ENCODE measurements at regions not wholly inside any gene's neighbourhood (a gene's known extent, or its start where the extent isn't known, plus 50 kb on each side); places are given as distances from the start of the nearest gene placed in this dataset.

DNA sequence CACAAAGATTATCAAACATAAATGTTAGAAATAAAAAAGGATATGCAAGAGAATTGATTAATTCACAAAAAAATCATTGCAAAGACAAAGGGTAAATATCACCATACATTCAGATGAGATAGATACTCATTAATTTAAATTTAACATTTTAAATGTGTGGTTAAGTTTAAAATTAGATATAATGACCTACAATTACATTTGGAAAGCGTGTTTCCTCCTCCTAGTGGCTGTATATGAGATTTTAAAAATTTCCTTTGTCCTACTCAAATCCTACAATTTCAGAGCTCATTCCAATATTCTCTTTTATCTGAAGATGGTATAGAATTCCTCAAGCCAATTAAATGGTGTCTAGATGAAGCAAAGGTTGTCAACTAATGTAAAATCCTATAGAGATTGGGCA, 169.2 kb upstream of the CDH8 start (continued):
- TF ChIP-seq, protein P1, sequence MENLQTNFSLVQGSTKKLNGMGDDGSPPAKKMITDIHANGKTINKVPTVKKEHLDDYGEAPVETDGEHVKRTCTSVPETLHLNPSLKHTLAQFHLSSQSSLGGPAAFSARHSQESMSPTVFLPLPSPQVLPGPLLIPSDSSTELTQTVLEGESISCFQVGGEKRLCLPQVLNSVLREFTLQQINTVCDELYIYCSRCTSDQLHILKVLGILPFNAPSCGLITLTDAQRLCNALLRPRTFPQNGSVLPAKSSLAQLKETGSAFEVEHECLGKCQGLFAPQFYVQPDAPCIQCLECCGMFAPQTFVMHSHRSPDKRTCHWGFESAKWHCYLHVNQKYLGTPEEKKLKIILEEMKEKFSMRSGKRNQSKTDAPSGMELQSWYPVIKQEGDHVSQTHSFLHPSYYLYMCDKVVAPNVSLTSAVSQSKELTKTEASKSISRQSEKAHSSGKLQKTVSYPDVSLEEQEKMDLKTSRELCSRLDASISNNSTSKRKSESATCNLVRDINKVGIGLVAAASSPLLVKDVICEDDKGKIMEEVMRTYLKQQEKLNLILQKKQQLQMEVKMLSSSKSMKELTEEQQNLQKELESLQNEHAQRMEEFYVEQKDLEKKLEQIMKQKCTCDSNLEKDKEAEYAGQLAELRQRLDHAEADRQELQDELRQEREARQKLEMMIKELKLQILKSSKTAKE (IDR thresholded peaks at IDR 0.05; ENCODE audit: low read depth, poor library complexity, severe bottlenecking): no peak
- TF ChIP-seq MTA2 (IDR thresholded peaks at IDR 0.05; ENCODE audit: low read depth) (no peak), MYC (IDR thresholded peaks at IDR 0.05; ENCODE audit: insufficient read depth, insufficient read length, insufficient replicate concordance, low read length, severe bottlenecking) (no peak), RELA (IDR thresholded peaks at IDR 0.05; ENCODE audit: borderline replicate concordance, partially characterized antibody) (no peak), ZNF274 (IDR thresholded peaks at IDR 0.05; ENCODE audit: insufficient read depth, insufficient read length) (no peak), POLR2AphosphoS2 (IDR thresholded peaks at IDR 0.05; ENCODE audit: low read depth, low read length) (no peak)
- TF ChIP-seq, protein P2, sequence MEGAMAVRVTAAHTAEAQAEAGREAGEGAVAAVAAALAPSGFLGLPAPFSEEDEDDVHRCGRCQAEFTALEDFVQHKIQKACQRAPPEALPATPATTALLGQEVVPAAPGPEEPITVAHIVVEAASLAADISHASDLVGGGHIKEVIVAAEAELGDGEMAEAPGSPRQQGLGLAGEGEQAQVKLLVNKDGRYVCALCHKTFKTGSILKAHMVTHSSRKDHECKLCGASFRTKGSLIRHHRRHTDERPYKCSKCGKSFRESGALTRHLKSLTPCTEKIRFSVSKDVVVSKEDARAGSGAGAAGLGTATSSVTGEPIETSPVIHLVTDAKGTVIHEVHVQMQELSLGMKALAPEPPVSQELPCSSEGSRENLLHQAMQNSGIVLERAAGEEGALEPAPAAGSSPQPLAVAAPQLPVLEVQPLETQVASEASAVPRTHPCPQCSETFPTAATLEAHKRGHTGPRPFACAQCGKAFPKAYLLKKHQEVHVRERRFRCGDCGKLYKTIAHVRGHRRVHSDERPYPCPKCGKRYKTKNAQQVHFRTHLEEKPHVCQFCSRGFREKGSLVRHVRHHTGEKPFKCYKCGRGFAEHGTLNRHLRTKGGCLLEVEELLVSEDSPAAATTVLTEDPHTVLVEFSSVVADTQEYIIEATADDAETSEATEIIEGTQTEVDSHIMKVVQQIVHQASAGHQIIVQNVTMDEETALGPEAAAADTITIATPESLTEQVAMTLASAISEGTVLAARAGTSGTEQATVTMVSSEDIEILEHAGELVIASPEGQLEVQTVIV (IDR thresholded peaks at IDR 0.05; ENCODE audit: borderline replicate concordance, partially characterized antibody): no peak

DNA sequence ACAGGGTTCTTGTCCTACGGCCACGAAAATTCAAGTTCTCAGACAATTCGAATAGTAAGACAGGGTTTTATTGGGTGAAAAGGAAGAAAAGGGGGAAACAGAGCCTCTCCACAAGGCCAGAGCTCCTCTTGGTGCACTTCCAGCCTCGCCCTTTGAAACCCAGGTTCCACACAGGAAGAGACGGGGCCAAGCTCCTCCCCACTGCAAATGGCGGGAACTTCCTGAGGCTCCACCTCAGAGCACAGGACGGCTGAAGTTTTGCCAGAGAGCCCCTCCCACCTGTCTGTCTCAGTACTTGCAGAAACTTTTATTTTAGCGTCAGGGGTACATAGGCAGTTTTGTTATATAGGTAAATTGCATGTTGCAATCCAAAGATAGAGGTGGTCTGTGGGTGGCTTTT, 165.7 kb upstream of the CDH8 start:
- ChIA-PET SMC1A (ENCODE audit: uncharacterized antibody, unreplicated experiment) (no interaction called here), CTCF (interaction anchor here (0.8 to 1.3 kb wide), 2 partner anchors 11 to 24 kb away, joined by 3 read pairs; no protein-coding TSS in a partner anchor)
- 39% methylated on average over 8 of the region's 8 CpGs for WGBS (ENCODE audit: insufficient coverage, insufficient replicate concordance, low lambda C conversion rate, missing lambda C conversion rate)

More for the DNA sequence above, 165.7 kb upstream of the CDH8 start:
- Histone ChIP-seq H3K27me3 (replicated peaks in 1 of 2; ENCODE audit: control insufficient read depth in 2 of 2, insufficient read depth in 2 of 2, low read length in 1 of 2) (no peaks in the 10 kb centered on the region), H2AFZ (ENCODE audit: control insufficient read depth, low read depth, low read length) (no peak overlapping the region), H3K4me1 (ENCODE audit: control insufficient read depth, insufficient read depth, low read length) (no peaks in the 10 kb centered on the region), H3K9ac (ENCODE audit: control insufficient read depth, insufficient read depth, low read length) (no peak overlapping the region), H3K9me3 (replicated peaks; ENCODE audit: control insufficient read depth, insufficient read depth, low read length) (no peaks in the 10 kb centered on the region), H3K79me2 (ENCODE audit: control insufficient read depth, insufficient read depth, low read length) (no peaks in the 10 kb centered on the region), H3K4me2 (ENCODE audit: control insufficient read depth, insufficient read depth) (no peak overlapping the region), H3K27ac (ENCODE audit: control insufficient read depth, insufficient read depth) (no peak overlapping the region), H3K36me3 (ENCODE audit: control insufficient read depth in 2 of 2, insufficient read depth in 2 of 2, low read length in 1 of 2) (no peaks in the 10 kb centered on the region), H4K20me1 (ENCODE audit: control insufficient read depth, insufficient read depth) (no peaks in the 10 kb centered on the region), H3K4me3 (no peak overlapping the region)
- ChIA-PET POLR2A (no interaction called here), RAD21 (ENCODE audit: unreplicated experiment) (no interaction called here)
- TF ChIP-seq POLR2AphosphoS2 (IDR thresholded peaks at IDR 0.05; ENCODE audit: low read depth, low read length) (no peak), SIX5 (IDR thresholded peaks at IDR 0.05; ENCODE audit: low read depth, low read length, severe bottlenecking) (no peak), MEF2A (IDR thresholded peaks at IDR 0.05; ENCODE audit: insufficient read depth, low read depth, low read length) (no peak), JUNB (IDR thresholded peaks at IDR 0.05) (no peak), SIN3A (IDR thresholded peaks at IDR 0.05; ENCODE audit: low read depth, low read length) (no peak)
- ATAC-seq (no peak), FAIRE-seq (no peak), DNase-seq (ENCODE audit: low read depth, low spot score) (no peak)
- no TSS peak for BruUV-seq (replicated peaks)
- in situ Hi-C loops (cut with MboI): no loop called here
- intact Hi-C loops (cut with micrococcal nuclease; ENCODE audit: unreplicated experiment): no loop called here
